Liver (tissue), 8 donors: ENCODE measurements at regions not wholly inside any gene's neighbourhood (a gene's known extent, or its start where the extent isn't known, plus 50 kb on each side); places are given as distances from the start of the nearest gene placed in this dataset.

Source experiments
- DNase-seq: peaks from one replicate; pipeline ENCODE4 v3.0.0-alpha.2; 2017; ENCODE audit warnings: low spot score
- H3K27ac ChIP-seq, 2 donors: one replicate each; pipeline ENCODE4 v1.7.0; 2013; ENCODE audit warnings: inconsistent platforms in 2 of 2, low read length in 2 of 2, control low read depth in 1 of 2, low read depth in 1 of 2, mild to moderate bottlenecking in 1 of 2
- H3K27me3 ChIP-seq, 4 donors: one replicate each; pipeline versions ENCODE4 v1.6.1 to v1.7.0; 2013; ENCODE audit warnings: low read length in 3 of 4, inconsistent platforms in 1 of 4, mild to moderate bottlenecking in 1 of 4, moderate library complexity in 1 of 4; ENCODE audit not compliant: control insufficient read depth in 4 of 4, insufficient read depth in 4 of 4
- H3K36me3 ChIP-seq, 4 donors: one replicate each; pipeline versions ENCODE4 v1.6.1 to v1.7.0; 2013; ENCODE audit warnings: low read length in 3 of 4, mild to moderate bottlenecking in 3 of 4, low read depth in 1 of 4, moderate library complexity in 1 of 4; ENCODE audit not compliant: control insufficient read depth in 4 of 4, insufficient read depth in 3 of 4
- H3K4me1 ChIP-seq, 4 donors: one replicate each; pipeline versions ENCODE4 v1.6.1 to v1.7.0; 2013; ENCODE audit warnings: low read length in 3 of 4, mild to moderate bottlenecking in 3 of 4, moderate library complexity in 1 of 4; ENCODE audit not compliant: control insufficient read depth in 4 of 4, insufficient read depth in 4 of 4
- H3K4me3 ChIP-seq, 3 donors: one replicate each; pipeline versions ENCODE4 v1.6.1 to v1.7.0; 2013; ENCODE audit warnings: low read length in 3 of 3, control low read depth in 1 of 3, low read depth in 1 of 3, mild to moderate bottlenecking in 1 of 3
- H3K9ac ChIP-seq, 2 donors: one replicate each; pipeline ENCODE4 v1.7.0; 2013; ENCODE audit warnings: low read length in 2 of 2, mild to moderate bottlenecking in 2 of 2, moderate library complexity in 2 of 2, control low read depth in 1 of 2, low read depth in 1 of 2
- H3K9me3 ChIP-seq, 4 donors: one replicate each; pipeline versions ENCODE4 v1.6.1 to v1.7.0; 2013; ENCODE audit warnings: low read length in 3 of 4; ENCODE audit not compliant: control insufficient read depth in 4 of 4
- EGR1 ChIP-seq, 2 donors: IDR thresholded peaks; 2 replicates each; pipeline ENCODE4 v1.6.1; 2016 to 2018; ENCODE audit warnings: antibody characterized with exemption in 2 of 2, low read depth in 2 of 2
- FOXA1 ChIP-seq: IDR thresholded peaks from 2 replicates; pipeline ENCODE4 v1.6.1; 2016; ENCODE audit warnings: antibody characterized with exemption
- GABPA ChIP-seq, 2 donors: IDR thresholded peaks in 1 of 2; conservative IDR thresholded peaks in 1 of 2; 2 replicates each; pipeline ENCODE4 v1.6.1; 2016; ENCODE audit warnings: antibody characterized with exemption in 2 of 2, mild to moderate bottlenecking in 1 of 2, moderate library complexity in 1 of 2
- HNF4A ChIP-seq, 2 donors: conservative IDR thresholded peaks; 2 replicates each; pipeline ENCODE4 v1.6.1; 2016; ENCODE audit warnings: antibody characterized with exemption in 2 of 2, mild to moderate bottlenecking in 2 of 2
- JUND ChIP-seq, 2 donors: IDR thresholded peaks; 2 replicates each; pipeline ENCODE4 v1.6.1; 2016; ENCODE audit warnings: antibody characterized with exemption in 2 of 2
- NR2F2 ChIP-seq: IDR thresholded peaks from 2 replicates; pipeline ENCODE4 v1.6.1; 2016; ENCODE audit warnings: antibody characterized with exemption
- RAD21 ChIP-seq, 2 donors: IDR thresholded peaks; 2 replicates each; pipeline ENCODE4 v1.6.1; 2016; ENCODE audit warnings: antibody characterized with exemption in 2 of 2, mild to moderate bottlenecking in 2 of 2
- RXRA ChIP-seq, 2 donors: IDR thresholded peaks; 2 replicates each; pipeline ENCODE4 v1.6.1; 2017 to 2018; ENCODE audit warnings: antibody characterized with exemption in 2 of 2, mild to moderate bottlenecking in 1 of 2
- TAF1 ChIP-seq: conservative IDR thresholded peaks from 2 replicates; pipeline ENCODE4 v1.6.1; 2016; ENCODE audit warnings: antibody characterized with exemption, mild to moderate bottlenecking
- YY1 ChIP-seq: IDR thresholded peaks from 2 replicates; pipeline ENCODE4 v1.6.1; 2016; ENCODE audit warnings: antibody characterized with exemption, mild to moderate bottlenecking
- WGBS: extraction: QIAGEN DNeasy Blood & Tissue Kit; methylation state at CpG from one replicate; pipeline ENCODE4 v1.1.7; 2013; 5-methylcytosine and 5-hydroxymethylcytosine counted together
- TF ChIP-seq, protein P1 (sequence below): fragments of 150-350 bp; IDR thresholded peaks from 2 replicates; pipeline ENCODE4 v1.5.1; 2017; ENCODE audit warnings: improper control_type of control experiment, low read depth, low read length; ENCODE audit not compliant: missing input control
- TF ChIP-seq, protein P2 (sequence below): IDR thresholded peaks from 2 replicates; pipeline ENCODE4 v1.6.1; 2016; ENCODE audit warnings: antibody characterized with exemption
- TF ChIP-seq, protein P3 (sequence below): IDR thresholded peaks from 2 replicates; pipeline ENCODE4 v1.6.1; 2016; ENCODE audit warnings: antibody characterized with exemption
- TF ChIP-seq, protein P4 (sequence below): IDR thresholded peaks from 2 replicates; pipeline ENCODE4 v1.6.1; 2016; ENCODE audit warnings: antibody characterized with exemption
- TF ChIP-seq, protein P5 (sequence below): IDR thresholded peaks from 2 replicates; pipeline ENCODE4 v1.6.1; 2016; ENCODE audit warnings: antibody characterized with exemption, mild to moderate bottlenecking
- donor health status: healthy.
- donor health status: healthy.
- donor health status: healthy.
- donor health status: healthy.
- donor health status: healthy.

DNA sequence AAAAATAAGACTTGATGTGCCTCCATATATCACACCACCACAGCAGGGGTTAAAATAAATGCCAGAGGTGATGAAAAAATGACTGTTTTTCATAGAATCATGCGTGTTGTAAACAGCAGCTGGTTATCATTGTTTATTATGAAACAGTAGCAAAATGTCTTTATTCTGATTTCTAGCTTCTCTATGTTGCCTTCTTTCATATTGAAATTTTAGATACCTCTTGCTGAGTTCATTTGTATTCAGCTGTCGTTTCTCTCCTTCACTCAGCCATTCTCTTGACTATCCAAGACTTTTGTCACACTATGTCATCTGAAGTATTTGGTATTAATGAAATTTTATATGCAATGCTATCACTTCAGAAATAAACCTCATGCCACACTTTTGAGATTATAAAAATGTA is 465.0 kb downstream of the TAF11L14 start:
- Histone ChIP-seq H3K36me3 (no peaks in the 10 kb centered on the region), H3K4me3 (no peak overlapping the region), H3K27me3 (peaks cover 0 to 3% (median 0%) of the 10 kb centered on the region in 4 donors), H3K4me1 (peaks cover 0 to 5% (median 0%) of the 10 kb centered on the region in 4 donors), H3K9me3 (no peaks in the 10 kb centered on the region), H3K27ac (no peak overlapping the region), H3K9ac (no peak overlapping the region)
- TF ChIP-seq RAD21 (IDR thresholded peaks at IDR 0.05) (no peak), GABPA (IDR thresholded peaks at IDR 0.05 in 1 of 2, conservative IDR thresholded peaks at IDR 0.05 in 1 of 2) (no peak), EGR1 (IDR thresholded peaks at IDR 0.05; ENCODE audit: low read depth in 2 of 2) (no peak), NR2F2 (no peak)
- TF ChIP-seq, protein P1, sequence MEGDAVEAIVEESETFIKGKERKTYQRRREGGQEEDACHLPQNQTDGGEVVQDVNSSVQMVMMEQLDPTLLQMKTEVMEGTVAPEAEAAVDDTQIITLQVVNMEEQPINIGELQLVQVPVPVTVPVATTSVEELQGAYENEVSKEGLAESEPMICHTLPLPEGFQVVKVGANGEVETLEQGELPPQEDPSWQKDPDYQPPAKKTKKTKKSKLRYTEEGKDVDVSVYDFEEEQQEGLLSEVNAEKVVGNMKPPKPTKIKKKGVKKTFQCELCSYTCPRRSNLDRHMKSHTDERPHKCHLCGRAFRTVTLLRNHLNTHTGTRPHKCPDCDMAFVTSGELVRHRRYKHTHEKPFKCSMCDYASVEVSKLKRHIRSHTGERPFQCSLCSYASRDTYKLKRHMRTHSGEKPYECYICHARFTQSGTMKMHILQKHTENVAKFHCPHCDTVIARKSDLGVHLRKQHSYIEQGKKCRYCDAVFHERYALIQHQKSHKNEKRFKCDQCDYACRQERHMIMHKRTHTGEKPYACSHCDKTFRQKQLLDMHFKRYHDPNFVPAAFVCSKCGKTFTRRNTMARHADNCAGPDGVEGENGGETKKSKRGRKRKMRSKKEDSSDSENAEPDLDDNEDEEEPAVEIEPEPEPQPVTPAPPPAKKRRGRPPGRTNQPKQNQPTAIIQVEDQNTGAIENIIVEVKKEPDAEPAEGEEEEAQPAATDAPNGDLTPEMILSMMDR: no peak
- TF ChIP-seq, protein P2, sequence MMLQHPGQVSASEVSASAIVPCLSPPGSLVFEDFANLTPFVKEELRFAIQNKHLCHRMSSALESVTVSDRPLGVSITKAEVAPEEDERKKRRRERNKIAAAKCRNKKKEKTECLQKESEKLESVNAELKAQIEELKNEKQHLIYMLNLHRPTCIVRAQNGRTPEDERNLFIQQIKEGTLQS: no peak
- TF ChIP-seq, protein P3, sequence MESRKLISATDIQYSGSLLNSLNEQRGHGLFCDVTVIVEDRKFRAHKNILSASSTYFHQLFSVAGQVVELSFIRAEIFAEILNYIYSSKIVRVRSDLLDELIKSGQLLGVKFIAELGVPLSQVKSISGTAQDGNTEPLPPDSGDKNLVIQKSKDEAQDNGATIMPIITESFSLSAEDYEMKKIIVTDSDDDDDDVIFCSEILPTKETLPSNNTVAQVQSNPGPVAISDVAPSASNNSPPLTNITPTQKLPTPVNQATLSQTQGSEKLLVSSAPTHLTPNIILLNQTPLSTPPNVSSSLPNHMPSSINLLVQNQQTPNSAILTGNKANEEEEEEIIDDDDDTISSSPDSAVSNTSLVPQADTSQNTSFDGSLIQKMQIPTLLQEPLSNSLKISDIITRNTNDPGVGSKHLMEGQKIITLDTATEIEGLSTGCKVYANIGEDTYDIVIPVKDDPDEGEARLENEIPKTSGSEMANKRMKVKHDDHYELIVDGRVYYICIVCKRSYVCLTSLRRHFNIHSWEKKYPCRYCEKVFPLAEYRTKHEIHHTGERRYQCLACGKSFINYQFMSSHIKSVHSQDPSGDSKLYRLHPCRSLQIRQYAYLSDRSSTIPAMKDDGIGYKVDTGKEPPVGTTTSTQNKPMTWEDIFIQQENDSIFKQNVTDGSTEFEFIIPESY: no peak
- WGBS: 62% methylated on average over 2 of the region's 2 CpGs
- DNase-seq: no peak

DNA sequence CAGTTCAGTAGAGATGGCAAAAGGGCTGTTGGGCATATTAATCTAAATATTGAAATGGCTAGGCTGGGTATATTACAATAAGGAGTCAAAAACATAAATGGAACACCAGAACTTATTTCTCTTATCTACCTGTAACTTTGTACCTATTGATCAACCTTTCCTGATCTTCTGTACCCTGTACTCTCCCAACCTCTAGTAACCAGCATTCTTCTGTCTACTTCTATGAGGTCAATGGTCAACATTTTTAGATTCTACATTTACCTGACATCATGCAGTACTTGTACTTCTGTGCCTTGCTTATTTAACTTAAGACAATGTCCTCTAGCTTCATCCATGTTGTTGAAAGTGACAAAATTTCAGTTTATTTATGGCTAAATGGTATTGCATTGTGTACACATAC is 467.3 kb downstream of the TAF11L14 start:
- no peak overlapping the region for H3K4me3 ChIP-seq
- no peak overlapping the region for H3K9ac ChIP-seq
- no peak for DNase-seq
- H3K27me3 ChIP-seq: peaks cover 0 to 3% (median 0%) of the 10 kb centered on the region in 4 donors
- H3K27ac ChIP-seq: no peak overlapping the region
- H3K36me3 ChIP-seq: no peaks in the 10 kb centered on the region
- peak; percentile 65 to 78 for TF ChIP-seq HNF4A (conservative IDR thresholded peaks at IDR 0.05)
- TF ChIP-seq RXRA (IDR thresholded peaks at IDR 0.05): peak in 1 of 2 donors; percentile 32
- TF ChIP-seq, protein P1: no peak
- no peaks in the 10 kb centered on the region for H3K9me3 ChIP-seq
- H3K4me1 ChIP-seq: peaks cover 0 to 5% (median 0%) of the 10 kb centered on the region in 4 donors

DNA sequence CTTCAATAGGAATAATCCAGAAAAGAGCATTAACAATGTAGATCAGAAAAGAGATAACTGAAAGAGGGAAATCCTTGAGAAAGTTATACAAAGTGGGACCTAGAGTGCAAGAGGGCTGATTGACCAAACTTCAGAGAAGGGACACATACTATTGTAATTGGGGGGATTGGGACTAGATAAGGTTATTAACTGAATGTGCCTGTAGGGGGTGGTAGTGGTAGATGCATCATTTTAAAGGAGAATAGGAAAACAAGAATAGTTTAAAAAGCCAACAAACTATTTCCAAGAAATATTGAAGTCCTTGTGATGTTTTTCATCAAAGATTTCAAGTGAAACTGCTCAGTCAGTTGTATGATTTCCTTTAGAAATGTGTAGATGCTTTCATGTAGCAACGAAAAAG is 468.5 kb downstream of the TAF11L14 start:
- no peak overlapping the region for H3K9ac ChIP-seq
- H3K4me3 ChIP-seq: no peak overlapping the region
- H3K4me1 ChIP-seq: peaks cover 0 to 5% (median 0%) of the 10 kb centered on the region in 4 donors
- no peak for DNase-seq
- no peaks in the 10 kb centered on the region for H3K36me3 ChIP-seq
- no peak overlapping the region for H3K27ac ChIP-seq
- peaks cover 0 to 3% (median 0%) of the 10 kb centered on the region in 4 donors for H3K27me3 ChIP-seq
- WGBS: 54% methylated on average over 1 of the region's 1 CpG
- H3K9me3 ChIP-seq: no peaks in the 10 kb centered on the region
- no peak for TF ChIP-seq NR2F2
- TF ChIP-seq JUND (IDR thresholded peaks at IDR 0.05): no peak
- TF ChIP-seq, protein P3: no peak
- no peak for TF ChIP-seq FOXA1
- no peak for TF ChIP-seq EGR1 (IDR thresholded peaks at IDR 0.05; ENCODE audit: low read depth in 2 of 2)
- no peak for TF ChIP-seq TAF1
- no peak for TF ChIP-seq YY1
- TF ChIP-seq, protein P4, sequence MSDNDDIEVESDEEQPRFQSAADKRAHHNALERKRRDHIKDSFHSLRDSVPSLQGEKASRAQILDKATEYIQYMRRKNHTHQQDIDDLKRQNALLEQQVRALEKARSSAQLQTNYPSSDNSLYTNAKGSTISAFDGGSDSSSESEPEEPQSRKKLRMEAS: no peak
- TF ChIP-seq, protein P5, sequence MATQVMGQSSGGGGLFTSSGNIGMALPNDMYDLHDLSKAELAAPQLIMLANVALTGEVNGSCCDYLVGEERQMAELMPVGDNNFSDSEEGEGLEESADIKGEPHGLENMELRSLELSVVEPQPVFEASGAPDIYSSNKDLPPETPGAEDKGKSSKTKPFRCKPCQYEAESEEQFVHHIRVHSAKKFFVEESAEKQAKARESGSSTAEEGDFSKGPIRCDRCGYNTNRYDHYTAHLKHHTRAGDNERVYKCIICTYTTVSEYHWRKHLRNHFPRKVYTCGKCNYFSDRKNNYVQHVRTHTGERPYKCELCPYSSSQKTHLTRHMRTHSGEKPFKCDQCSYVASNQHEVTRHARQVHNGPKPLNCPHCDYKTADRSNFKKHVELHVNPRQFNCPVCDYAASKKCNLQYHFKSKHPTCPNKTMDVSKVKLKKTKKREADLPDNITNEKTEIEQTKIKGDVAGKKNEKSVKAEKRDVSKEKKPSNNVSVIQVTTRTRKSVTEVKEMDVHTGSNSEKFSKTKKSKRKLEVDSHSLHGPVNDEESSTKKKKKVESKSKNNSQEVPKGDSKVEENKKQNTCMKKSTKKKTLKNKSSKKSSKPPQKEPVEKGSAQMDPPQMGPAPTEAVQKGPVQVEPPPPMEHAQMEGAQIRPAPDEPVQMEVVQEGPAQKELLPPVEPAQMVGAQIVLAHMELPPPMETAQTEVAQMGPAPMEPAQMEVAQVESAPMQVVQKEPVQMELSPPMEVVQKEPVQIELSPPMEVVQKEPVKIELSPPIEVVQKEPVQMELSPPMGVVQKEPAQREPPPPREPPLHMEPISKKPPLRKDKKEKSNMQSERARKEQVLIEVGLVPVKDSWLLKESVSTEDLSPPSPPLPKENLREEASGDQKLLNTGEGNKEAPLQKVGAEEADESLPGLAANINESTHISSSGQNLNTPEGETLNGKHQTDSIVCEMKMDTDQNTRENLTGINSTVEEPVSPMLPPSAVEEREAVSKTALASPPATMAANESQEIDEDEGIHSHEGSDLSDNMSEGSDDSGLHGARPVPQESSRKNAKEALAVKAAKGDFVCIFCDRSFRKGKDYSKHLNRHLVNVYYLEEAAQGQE: no peak
- no peak for TF ChIP-seq HNF4A (conservative IDR thresholded peaks at IDR 0.05)
